22Rv1 (cell line): ENCODE measurements at regions not wholly inside any gene's neighbourhood (a gene's known extent, or its start where the extent isn't known, plus 50 kb on each side); places are given as distances from the start of the nearest gene placed in this dataset.

ENCODE experiments used
- H3K27ac ChIP-seq: fragments of 450-650 bp; 2 replicates; pipeline ENCODE4 v1.5.1; 2017
- ZFX ChIP-seq: fragments of 450-650 bp; IDR thresholded peaks from 2 replicates; pipeline ENCODE4 v1.6.1; 2017; ENCODE audit warnings: antibody characterized with exemption, borderline replicate concordance
- TF ChIP-seq, protein P1 (sequence below): fragments of 450-650 bp; IDR thresholded peaks from 2 replicates; pipeline ENCODE4 v1.5.1; 2017; ENCODE audit warnings: mild to moderate bottlenecking

GRCh38 chr5:174916227-174916626 lies 191.8 kb downstream of the MSX2 start:
- H3K27ac ChIP-seq: no peak overlapping the region
- TF ChIP-seq, protein P1, sequence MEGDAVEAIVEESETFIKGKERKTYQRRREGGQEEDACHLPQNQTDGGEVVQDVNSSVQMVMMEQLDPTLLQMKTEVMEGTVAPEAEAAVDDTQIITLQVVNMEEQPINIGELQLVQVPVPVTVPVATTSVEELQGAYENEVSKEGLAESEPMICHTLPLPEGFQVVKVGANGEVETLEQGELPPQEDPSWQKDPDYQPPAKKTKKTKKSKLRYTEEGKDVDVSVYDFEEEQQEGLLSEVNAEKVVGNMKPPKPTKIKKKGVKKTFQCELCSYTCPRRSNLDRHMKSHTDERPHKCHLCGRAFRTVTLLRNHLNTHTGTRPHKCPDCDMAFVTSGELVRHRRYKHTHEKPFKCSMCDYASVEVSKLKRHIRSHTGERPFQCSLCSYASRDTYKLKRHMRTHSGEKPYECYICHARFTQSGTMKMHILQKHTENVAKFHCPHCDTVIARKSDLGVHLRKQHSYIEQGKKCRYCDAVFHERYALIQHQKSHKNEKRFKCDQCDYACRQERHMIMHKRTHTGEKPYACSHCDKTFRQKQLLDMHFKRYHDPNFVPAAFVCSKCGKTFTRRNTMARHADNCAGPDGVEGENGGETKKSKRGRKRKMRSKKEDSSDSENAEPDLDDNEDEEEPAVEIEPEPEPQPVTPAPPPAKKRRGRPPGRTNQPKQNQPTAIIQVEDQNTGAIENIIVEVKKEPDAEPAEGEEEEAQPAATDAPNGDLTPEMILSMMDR: no peak
- TF ChIP-seq ZFX: no peak

DNA sequence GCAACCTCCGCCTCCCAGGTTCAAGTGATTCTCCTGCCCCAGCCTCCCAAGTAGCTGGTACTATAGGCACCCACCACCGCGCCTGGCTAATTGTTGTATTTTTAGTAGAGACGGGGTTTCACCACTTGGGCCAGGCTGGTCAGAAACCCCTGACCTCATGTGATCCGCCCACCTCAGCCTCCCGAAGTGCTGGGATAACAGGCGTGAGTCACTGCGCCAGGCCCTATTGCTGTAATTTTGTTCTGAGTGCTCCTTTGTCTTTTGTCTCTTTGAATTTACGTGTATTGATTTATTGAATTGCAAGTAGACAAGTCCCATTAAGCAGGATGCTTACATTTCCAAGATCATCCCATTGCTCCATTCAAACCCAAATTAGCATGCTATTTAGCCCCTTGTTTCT lies 186.7 kb downstream of the MSX2 start:
- no peak overlapping the region for H3K27ac ChIP-seq
- TF ChIP-seq, protein P1: no peak
- no peak for TF ChIP-seq ZFX

DNA sequence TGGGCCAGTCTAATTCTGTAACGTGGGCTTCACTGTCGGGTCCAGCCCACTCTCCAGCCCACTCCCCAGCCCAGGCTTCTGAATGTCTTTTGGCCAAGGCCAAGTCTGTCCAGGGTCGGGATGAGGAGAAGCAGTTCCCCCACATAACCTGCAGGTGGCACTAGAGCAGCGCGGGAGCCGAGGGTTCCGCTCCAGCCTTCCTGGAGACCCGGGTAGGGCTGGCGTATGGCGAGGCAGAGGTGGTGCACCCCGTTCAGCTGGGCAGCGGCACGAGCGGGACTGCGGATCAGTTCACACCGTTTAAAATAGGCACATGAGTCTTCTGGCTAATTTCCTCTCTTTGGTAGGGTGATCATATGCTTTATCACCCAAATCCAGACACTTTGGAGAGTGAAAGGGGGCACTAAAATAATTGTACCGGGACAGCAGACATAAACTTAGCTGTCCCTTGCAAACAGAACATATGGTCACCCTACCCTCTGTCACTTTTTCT lies 185.9 kb downstream of the MSX2 start:
- no peak overlapping the region for H3K27ac ChIP-seq
- no peak for TF ChIP-seq ZFX
- TF ChIP-seq, protein P1: peak; percentile 90

DNA sequence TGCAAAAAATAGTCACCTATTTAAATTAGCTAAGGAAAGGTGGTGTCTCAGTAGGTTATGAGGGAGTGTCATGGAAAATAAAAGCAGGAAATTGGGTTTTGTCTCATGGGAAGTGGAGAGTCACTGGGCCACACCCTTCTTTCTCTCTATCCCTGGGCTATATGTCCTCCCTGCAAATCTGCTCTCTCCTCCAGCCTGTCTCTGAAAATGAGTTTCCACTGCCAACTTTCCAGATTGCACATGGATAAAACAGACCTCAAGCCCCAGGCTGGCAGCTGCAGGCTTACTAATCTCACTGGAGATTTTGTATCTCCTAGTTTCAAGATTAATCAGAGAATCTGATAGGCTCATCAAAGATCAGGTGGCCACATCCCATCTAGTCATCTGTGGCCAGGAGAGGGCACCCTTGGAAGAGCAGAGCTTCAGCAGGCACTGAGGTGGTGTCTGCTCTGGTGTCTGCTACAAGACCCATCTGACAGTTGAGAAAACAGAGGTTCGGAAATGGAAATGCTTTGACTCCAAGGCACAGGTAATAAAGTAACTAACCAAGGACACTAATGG lies 178.9 kb downstream of the MSX2 start:
- TF ChIP-seq, protein P1: no peak; the same call in 1 of the 2 replicates
- TF ChIP-seq ZFX: no peak
- no peak overlapping the region for H3K27ac ChIP-seq

- no peak for TF ChIP-seq ZFX
- TF ChIP-seq, protein P1: no peak
- no peak overlapping the region for H3K27ac ChIP-seq
These were observed 177.0 kb downstream of the MSX2 start for GRCh38 chr5:174901336-174901735.

- no peak overlapping the region for H3K27ac ChIP-seq
- no peak for TF ChIP-seq ZFX
- TF ChIP-seq, protein P1: no peak
These were observed 176.0 kb downstream of the MSX2 start for GRCh38 chr5:174900240-174900865.

- H3K27ac ChIP-seq: no peak overlapping the region
- no peak for TF ChIP-seq ZFX
- TF ChIP-seq, protein P1: no peak
These were observed 173.0 kb downstream of the MSX2 start for GRCh38 chr5:174897281-174897950.
